ENCODE measurements at regions not wholly inside any gene's neighbourhood (a gene's known extent, or its start where the extent isn't known, plus 50 kb on each side); places are given as distances from the start of the nearest gene placed in this dataset.
"Not testable (repeated sequence)": the region's sequence is repeated elsewhere in the genome, so short reads cannot be mapped to it uniquely, and the experiment has no call there.

DNA sequence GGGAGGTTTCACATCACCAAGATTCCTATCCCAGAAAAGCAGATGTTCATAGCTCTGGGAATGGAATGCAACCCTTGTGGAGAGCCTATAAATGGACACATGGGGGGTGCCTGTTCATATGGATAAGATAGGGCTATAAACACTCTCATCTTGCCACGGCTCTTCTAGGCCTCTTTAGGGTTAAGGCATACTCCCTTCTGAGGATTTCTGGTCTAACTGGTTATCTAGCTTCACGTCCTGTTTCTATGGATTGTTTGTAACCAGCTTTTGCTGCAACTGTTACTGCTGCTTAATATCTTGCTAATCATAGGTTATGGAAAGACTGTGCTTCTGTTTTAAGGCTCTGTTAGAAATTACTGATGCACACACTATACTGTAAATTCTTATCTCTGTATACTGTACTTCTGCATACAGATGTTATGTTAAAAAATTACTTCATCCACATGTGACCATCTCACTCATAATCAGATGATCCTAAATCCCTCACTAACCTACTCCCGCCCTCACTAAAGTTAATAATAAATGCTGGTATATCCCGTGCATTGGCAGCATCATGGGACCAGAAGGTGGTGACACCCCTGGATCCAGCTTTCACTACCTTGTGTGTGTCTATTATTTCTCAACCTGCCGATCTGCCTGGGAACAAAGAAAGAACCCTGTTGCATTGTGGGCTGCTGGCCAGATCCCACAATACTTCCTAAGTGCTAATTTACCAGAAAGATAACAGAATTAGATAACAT is 68.7 kb downstream of the PRKAB2 start:
- not testable (repeated sequence) for DNase-seq (ENCODE audit: insufficient read length, low spot score); FAIRE-seq

DNA sequence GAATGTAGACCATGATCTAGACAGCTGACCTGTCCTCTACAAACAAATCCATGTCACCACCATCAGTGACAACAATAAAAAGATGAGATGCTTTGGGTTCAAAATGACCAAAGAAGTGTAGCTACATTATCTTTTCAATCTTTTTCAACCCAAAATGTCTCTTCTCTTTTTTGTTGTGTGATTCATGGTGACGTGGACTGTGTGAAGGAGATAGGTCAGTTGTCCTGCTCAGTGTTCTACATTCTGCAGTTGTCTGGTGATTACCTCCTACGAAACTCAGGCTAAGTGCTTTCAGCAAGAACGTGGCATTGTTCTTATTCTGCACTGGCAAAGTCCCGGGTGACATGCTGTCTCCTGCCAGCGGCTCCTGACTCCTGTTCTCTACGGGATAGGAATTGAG is 73.1 kb downstream of the PRKAB2 start:
- FAIRE-seq (no peak), DNase-seq (ENCODE audit: insufficient read length, low spot score) (no peak)

DNA sequence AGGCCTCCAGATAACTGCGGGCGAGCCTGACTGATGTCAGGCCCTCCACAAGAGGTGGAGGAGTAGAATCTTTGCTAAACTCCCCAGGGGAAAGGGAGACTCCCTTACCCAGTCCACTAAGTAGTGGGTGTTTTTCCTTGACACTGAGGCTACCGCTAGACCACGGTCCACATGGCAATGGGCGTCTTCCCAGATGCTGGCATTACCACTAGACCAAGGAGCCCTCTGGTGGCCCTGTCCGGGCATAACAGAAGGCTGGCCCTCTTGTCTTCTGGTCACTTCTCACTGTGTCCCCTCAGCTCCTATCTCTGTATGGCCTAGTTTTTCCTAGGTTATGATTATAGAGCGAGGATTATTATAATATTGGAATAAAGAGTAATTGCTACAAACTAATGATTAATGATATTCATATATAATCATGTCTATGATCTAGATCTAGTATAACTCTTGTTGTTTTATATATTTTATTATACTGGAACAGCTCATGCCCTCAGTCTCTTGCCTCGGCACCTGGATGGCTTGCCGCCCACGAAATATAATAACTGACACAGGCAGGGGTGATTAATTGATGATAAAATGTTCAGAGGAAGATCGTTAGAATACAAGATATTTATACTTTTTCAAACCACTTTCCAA is 73.8 kb downstream of the PRKAB2 start:
- not testable (repeated sequence) for DNase-seq (ENCODE audit: insufficient read length, low spot score); FAIRE-seq

DNA sequence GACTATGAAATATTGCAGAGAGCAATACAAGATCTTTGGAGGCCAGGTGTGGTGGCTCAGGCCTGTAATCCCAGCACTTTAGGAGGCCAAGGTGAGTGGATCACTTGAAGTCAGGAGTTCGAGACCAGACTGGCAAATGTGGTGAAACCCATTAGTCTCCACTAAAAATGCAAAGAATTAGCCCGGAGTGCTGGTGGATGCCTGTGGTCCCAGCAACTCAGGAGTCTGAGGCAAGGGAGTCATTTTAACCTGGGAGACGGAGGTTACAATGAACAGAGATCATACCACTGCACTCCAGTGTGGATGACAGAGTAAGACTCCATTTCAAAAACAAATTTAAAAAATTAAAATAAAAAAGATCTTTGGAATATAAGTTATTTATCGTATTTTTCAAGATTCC is 76.6 kb downstream of the PRKAB2 start:
- DNase-seq (ENCODE audit: insufficient read length, low spot score) (no peak), FAIRE-seq (no peak)

DNA sequence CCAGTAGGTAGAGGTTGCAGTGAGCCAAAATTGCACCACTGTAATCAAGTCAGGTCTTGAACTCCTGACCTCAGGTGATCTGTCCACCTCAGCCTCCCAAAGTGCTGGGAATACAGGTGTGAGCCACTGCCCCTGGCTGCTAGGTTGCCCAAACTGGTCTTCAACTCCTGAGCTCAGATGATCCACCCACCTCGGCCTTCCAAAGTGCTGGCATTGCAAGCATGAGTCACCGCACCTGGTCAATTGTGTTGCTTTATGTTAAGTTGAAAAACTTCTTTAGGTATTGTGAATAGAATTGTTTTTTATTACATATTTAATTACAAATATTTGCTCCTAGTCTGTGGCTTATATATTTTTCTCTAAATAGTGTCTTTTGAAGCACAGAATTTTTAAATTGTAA is 80.5 kb downstream of the PRKAB2 start:
- DNase-seq (ENCODE audit: insufficient read length, low spot score) (no peak), FAIRE-seq (no peak)

DNA sequence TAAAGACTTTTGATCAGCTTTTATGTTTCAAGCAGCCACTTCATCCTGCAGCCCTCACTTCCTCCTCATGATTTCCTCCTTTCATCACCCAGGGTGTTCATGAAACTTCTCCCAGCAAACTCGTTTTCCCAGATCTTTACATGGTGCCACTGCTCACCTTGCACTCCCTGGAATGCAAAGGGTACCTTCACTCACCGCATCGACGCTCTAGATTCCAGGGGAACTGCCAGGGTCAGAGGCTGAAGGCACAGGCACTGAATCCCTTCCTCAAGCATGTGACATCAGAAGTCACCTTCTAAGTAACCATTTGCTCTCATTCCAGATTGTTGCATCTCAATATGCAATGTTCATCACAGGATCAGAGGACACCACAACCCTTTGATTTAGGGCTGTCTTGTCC is 82.8 kb downstream of the PRKAB2 start:
- DNase-seq (ENCODE audit: insufficient read length, low spot score), result no peak
- no peak for FAIRE-seq

DNA sequence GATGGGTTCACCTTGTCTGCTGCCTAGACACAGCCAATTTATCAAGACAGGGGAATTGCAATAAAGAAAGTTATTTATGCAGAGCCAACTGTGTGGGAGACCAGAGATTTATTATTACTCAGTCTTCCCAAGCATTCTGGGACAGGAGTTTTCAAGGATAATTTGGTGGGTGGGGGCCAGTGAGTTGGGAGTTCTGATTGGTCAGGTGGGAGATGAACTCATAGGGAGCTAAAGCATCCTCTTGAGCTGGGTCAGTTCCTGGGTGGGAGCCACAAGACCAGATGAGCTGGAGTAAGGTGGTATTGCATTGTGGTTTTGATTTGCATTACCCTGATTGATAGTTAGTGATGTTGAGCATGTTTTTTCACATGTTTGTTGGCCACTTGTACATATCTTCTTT is 86.1 kb downstream of the PRKAB2 start:
- DNase-seq (ENCODE audit: insufficient read length, low spot score) (no peak), FAIRE-seq (no peak)

DNA sequence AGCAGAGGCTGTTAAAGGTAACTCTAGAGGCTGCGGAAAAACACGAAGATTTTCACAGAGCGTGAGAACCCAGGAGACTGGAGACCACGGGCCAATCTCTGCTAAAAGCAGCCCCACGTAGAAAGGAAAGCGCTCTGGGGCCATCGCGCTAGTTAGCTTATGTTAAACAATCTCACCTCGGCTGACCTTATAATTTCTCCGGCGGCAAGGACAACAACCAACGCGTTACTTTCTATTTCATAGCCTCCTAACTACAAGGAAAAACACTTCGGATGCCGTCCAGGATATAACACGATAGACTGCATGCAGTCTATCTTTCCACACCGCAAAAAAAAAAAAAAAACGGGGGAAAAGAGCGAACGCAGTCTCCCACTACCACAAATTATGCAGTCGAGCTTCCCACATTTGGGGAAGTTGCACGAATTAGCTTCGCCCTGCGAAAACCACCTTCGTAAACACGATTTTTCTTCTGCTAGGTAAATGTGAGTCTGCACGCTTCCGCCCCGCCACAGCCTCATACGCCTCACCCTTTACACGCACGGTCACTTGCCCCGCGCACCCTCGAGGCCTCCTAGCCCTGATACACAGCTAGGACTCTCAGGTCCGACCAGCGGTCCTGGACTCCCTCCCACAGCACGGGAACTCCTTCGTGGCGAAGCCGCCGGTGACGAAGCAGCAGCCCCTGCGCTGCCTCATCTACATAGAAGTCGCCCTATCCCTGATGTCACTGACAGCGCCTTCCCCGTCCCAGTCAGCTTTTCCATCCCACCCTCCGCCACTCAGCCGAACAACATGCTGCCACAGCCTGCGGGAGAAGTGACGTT is 87.8 kb downstream of the PRKAB2 start:
- peak; percentile 52 for DNase-seq (ENCODE audit: insufficient read length, low spot score)

DNA sequence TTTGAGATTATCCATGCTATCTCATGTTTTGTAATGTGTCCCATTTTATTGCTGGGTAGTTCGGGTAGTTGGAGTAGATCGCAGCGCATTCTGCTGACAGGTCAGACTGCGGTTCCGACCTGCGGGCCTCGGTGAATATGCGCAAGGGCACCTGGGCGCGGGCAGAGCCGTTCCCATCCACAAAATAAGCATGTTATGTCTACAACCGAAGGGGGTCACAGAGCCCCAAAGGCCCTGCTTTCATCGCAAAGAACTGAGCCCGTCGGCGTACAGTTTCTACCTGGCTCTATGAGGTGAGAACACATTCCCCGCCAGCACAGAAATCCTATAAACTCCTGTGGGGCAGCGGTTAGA is 88.4 kb downstream of the PRKAB2 start:
- no peak for DNase-seq (ENCODE audit: insufficient read length, low spot score)
- FAIRE-seq, result no peak

More for the DNA sequence above, 87.8 kb downstream of the PRKAB2 start:
- peak; percentile 47 for FAIRE-seq

DNA sequence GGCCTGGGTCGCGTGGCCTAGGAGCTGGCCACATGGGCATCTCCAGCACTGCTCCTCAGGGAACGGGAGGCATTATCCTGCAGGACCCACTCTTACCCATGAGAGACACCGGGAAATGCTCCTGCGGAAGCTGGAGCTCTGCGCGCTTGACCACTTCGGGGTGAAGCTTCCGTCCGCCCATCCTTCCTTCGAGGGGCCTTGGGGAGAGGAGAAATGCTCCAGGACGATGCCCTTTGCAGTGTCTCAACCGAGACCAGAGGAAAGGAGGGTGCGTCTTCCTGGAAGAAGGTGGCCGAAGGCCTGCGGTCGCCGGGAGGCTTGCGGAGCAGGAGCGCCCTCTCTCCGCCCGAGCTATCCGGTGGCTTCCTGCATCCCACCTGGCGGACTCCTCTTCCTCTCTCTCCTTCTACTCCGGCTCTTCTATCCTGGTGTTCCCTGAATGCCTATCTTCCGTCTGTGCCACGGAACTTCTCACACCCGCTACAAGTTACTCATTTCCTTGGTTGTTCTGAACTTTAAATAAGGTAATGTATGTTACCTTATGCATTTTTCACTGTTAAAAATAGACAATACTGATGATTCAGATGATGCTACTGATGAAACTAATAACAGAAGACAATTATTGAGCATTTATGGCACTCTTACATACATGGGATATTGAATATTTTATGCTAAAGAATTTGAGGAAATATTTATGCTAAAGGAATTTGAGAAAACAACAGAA is 91.4 kb downstream of the PRKAB2 start:
- FAIRE-seq, result no peak
- DNase-seq (ENCODE audit: insufficient read length, low spot score), result no peak

DNA sequence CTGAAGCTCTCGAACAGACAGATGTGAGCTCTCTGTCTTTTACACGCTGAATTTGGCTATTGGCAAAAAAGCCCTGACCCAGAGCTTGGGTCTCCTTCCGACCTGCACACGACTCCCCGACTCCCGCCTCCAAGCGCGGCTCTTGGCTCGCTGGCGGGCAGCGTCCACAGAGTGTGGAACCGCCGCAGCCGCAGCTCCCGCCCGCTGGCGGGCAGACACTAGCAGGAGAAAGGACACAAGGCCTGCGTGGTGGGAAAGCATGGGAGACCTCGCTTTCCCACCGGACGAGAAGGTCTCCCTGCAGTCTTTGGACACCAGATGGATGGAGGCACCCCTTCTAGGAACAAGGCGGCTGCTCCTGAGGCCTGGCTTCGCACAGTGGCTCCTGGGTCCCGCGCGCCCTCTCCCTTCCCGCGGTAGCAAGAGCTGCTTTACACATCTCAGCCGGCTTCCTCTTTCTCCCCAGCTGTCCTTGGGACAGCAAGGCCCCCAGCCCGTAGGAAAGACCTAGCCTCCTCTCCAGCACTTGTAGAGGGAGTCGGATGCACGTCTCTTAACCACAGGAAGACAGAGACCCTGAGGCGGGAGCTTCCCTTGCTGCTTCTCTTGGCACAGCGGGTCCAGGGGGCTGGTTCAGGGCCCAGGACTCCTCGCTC is 92.1 kb downstream of the PRKAB2 start:
- FAIRE-seq (no peak), DNase-seq (ENCODE audit: insufficient read length, low spot score) (no peak)

DNA sequence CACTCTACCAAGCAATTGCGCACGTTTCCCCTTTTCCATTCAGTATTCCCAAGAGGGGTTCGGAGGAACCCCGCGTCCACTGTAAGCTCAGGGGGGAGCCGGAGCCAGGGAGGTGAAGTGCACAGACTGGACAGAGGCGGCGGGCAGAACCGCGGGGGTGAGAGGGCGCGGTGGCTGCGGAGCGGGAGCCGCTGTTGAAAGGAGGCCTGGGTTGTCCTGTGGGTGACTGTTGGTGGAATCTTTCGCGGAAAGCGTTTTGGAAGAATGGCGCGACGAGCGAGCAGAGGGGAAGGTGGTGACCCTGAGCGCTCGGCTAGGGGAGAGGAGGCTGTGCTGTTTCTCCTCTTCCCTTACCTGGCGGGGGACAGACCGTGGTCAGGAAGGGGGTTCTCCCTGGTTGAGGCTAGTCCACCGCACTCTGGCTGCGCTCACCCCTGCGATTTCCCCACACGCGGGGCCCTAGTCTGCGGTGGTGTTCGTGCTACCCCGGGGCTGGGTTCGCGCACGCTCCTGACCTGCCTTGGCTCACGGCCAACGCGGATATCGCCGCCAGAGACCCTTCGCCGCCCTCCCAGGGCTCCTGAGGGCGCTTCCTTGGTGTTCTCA is 92.8 kb downstream of the PRKAB2 start:
- FAIRE-seq (no peak), DNase-seq (ENCODE audit: insufficient read length, low spot score) (no peak)

DNA sequence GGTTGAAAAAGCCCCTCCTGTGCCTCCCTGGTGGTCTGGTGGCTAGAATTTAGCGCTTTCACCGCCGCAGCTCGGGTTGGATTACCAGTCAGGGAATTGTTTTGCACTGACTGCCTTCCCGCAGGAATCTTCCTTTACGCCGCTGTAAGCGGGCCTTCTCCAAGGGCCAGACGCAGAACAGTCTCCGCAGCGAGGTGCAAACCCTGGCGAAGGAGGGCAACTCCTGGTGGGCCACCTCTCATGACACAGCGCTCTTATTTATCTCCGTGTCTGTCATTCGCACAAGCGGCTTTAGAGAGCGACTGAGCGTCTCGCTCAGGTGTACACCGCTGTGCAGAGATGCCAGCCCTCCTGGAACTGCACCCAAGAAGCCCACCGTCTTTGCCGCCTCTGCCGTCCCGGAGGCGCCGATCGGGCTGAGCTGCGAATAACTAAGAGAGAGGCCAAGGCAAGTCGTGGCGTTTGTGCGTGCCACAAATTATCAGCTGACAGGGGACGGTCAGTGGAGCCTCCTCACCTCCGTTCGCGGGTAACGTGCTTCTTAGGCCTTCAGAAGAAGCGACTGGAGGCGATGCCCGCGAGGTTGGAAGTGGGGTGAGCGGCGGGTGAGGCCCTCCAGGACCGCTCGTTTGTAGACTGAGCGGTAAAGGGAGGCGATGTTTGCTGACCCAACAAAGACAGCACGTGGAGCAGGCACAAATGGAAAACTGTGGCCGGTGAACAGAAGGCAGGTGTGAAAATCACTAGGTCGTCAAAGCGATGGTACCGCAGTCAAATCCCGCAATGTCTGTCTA is 93.5 kb downstream of the PRKAB2 start:
- FAIRE-seq (no peak), DNase-seq (ENCODE audit: insufficient read length, low spot score) (no peak)

DNA sequence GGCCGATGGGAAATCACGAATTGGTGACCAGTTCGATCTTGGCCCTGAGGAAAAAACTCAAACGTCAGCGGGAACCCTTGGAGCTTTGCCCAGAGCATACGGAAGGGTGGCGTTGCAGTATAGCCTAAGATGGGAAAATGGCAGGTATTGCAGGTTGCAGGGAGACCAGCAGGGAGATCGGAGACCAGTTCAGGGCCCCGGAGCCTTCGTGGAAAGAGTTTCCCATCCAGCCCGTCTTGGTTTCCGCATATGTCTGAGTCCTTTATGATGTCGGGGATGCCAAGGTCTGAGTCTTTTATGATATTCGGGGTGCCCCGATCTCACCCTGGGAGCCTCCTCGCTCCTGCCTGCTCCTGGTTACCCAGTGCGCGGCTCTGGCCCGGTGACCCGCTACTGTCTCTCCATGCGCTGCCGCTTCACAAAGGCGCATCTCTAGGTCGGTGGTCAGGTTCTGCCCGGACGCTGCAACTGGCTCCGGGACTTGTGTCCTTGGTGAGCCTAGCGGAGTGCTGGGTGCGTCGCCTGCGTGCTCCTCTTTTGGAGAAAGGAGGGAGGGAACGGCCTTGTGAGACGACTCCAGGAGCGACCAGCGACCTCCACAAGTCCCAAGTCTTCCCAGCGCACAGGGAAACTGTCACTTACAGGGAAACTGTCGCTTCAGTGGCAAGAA is 94.2 kb downstream of the PRKAB2 start:
- FAIRE-seq (no peak), DNase-seq (ENCODE audit: insufficient read length, low spot score) (no peak)

DNA sequence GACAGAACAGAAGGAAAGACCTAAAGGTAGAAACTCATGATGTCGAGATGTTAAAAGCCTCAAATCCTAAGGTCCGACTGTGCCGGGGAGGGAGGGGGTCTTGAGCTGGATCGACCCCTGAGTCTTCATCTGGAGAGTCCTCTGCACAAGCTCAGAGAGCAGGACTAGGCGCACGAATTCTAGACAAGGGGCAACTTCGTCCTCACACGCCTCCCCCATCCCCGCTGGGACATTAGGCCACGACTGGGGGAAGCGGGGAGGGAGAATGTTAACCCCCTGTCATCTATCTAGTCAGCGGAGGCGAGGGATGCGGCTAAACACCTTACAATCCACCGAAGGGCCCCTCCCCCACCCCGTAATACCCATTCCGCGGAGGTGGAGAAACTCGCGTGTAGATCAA is 94.7 kb downstream of the PRKAB2 start:
- DNase-seq (ENCODE audit: insufficient read length, low spot score), result no peak
- FAIRE-seq, result no peak

DNA sequence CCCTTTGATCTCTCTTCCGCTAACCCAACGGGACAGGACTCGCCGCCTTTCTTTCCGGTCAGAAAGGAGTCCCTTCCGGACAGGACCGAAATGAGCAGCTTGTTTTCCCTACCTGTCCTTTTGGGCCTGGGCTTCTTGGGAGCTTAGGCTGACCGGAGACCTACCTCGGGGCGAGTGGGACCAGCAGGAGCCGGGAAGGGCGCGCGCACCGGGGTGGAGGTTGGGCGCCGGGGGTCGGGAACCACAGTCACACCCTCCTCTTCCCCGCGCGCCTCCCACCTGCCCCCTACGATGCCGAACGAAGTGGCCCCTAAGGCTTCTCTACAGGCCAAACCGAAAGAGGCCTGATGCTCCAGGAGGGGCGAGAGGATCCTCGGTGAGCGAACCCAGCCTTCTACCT is 95.2 kb downstream of the PRKAB2 start:
- FAIRE-seq (no peak), DNase-seq (ENCODE audit: insufficient read length, low spot score) (no peak)

DNA sequence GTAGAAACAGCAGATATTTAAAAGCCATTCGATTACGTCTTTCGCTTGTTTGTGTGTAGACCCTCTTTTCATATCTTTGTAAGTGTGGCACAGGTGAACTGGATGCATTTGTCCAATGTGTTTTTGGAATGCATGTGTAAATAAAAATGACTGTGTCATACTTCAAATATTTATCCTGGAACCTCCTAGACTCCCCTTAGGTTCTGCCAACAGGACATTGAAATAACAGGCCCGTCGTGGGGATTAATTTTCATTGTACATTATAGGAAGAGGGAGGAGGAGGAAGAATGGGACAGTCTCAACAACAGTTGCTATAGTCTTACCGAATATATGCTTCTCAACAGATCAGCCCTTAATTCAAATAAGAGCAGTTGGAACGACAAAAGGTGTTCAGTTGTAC is 95.8 kb downstream of the PRKAB2 start:
- FAIRE-seq, result no peak
- DNase-seq (ENCODE audit: insufficient read length, low spot score), result no peak

DNA sequence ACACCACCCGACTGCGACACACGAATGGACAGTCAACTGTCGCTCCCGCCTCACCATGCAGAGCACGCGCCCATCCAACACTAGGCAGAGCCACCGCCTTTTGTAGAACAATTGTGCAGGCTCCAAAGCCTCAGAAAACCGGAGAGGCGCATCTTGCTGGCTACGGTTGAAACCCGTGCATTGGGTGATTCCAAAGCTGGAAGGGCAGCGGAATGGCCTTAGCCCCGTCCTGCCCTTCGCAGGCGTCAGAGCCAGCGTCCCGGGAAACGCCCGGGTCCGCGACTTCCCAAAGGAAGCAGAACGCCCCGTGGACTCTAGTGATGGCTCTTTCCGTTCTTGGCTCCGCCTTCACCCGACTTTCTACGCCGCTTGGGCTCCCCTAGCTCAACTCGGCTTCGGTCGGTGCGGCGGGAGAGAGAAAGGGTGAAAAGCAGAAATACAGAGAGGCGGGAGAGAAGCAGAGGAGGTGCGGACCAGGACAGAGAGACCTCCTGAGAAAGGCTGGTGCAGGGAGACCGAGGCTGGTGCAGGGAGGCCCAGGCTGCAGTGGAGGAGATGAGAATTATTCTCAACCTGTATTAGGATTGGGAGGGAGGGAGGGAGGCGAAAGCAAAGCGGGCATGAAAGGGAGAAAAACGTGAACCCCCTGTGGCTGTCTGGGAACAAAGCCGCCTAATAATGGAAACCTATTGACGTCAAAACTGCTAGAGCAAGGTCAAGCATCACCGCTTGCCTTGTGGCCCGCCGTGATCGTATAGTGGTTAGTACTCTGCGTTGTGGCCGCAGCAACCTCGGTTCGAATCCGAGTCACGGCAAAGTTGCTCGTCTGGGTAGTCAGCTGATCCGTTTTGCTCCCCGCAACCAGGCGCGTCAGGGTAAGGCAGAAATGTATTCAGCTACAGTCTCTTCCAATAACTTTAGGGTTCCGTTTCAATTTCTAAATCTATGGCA is 99.5 kb downstream of the PRKAB2 start:
- DNase-seq (ENCODE audit: insufficient read length, low spot score), result no peak
- no peak for FAIRE-seq
